GM12865 (cell line): ENCODE measurements at regions not wholly inside any gene's neighbourhood (a gene's known extent, or its start where the extent isn't known, plus 50 kb on each side); places are given as distances from the start of the nearest gene placed in this dataset.

Source experiments
- DNase-seq: peaks from one replicate; pipeline ENCODE4 v3.0.0; 2010; ENCODE audit warnings: low read depth
- H3K4me3 ChIP-seq: 2 replicates; pipeline ENCODE4 v1.5.1; 2011; ENCODE audit warnings: mild to moderate bottlenecking, low read depth, low read length, control low read depth
- TF ChIP-seq, protein P1 (sequence below): IDR thresholded peaks from 2 replicates; pipeline ENCODE4 v1.5.1; 2011; ENCODE audit warnings: low read length, control low read depth, low read depth, inconsistent platforms; ENCODE audit not compliant: insufficient read depth; ENCODE audit errors: missing control alignments

DNA sequence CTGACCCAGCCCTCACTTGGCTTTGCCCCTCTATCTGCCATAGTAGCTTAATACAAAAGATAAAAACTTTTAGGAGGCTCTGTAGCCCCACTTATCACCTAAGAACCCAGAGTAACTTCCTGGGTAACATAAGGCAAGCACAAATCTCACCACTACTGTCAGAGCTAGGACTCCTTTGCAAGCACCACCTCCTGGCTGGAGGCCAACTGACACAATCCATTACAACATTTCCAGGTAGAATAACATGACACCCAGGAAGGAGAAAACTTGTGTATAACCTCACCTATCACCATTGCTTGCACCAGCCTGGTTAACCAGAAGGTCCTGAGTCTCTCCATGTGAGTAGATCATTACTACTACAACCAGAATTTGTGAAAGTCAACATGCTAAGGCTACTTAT, 230.0 kb downstream of the TUSC7 start:
- DNase-seq, result no peak
- TF ChIP-seq, protein P1, sequence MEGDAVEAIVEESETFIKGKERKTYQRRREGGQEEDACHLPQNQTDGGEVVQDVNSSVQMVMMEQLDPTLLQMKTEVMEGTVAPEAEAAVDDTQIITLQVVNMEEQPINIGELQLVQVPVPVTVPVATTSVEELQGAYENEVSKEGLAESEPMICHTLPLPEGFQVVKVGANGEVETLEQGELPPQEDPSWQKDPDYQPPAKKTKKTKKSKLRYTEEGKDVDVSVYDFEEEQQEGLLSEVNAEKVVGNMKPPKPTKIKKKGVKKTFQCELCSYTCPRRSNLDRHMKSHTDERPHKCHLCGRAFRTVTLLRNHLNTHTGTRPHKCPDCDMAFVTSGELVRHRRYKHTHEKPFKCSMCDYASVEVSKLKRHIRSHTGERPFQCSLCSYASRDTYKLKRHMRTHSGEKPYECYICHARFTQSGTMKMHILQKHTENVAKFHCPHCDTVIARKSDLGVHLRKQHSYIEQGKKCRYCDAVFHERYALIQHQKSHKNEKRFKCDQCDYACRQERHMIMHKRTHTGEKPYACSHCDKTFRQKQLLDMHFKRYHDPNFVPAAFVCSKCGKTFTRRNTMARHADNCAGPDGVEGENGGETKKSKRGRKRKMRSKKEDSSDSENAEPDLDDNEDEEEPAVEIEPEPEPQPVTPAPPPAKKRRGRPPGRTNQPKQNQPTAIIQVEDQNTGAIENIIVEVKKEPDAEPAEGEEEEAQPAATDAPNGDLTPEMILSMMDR, result no peak
- H3K4me3 ChIP-seq, result no peak overlapping the region

- no peak for DNase-seq
- H3K4me3 ChIP-seq, result no peak overlapping the region
- TF ChIP-seq, protein P1, result no peak
Observed at GRCh38 chr3:116940719-116941118, 231.1 kb downstream of the TUSC7 start.

DNA sequence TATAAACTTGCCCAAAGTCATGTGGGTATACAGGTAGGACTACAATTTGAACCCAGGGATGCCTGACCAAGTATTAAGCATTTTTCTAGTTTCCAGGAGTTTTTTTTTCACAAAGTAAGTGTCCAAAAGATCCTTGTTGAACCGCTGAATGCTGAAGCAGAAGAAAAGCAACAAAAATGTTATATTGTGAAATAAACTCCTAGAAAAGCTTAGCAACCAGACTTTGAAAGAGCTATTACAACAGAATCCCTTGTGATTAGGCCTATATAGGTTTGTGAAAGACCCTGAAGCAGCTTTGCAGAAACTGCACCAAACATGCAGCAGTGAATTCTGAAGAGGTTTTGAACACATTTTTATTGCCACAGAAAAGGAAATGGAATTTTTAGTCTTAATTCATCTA, 236.8 kb downstream of the TUSC7 start:
- H3K4me3 ChIP-seq, result no peak overlapping the region
- no peak for DNase-seq
- TF ChIP-seq, protein P1, result no peak

DNA sequence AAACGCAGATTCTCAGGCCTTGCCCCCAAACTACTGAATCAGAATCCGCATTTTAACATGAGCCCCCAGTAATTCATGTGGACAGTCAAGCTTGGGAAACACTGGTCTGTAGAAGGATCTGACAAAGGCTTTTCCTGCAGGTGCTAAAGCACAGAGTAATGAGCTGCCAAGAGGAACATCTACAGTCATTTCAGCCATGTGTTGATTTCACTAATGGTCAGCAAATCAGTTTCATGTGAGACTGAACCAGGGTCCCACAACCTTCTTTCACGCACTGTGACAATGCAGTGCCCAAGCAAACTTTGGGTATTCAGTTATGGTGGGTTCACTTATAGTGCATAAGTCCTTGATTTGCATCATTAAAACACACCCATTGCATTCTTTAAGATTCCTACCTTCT, 237.6 kb downstream of the TUSC7 start:
- no peak overlapping the region for H3K4me3 ChIP-seq
- TF ChIP-seq, protein P1, result no peak
- DNase-seq, result peak; percentile 65

DNA sequence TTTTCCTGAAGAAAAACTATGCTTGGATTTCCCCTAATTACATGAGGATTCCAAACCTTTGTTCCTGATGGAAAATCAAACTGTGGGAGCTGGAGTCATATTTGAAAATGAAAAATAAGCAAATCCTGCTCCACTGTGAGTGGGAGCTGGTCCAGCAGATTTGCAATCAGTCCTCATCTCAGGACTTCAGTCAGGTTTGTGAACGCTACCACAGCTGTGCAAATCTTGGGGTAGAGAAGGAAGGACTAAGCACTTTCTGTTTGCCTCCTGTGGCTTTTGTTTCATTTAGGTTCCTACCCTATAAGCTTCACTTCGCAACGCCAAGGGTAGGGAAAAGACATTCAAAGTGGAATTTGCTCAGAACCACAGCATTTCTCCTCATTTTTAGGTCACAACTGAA, 238.2 kb downstream of the TUSC7 start:
- TF ChIP-seq, protein P1, result no peak
- H3K4me3 ChIP-seq, result no peak overlapping the region
- peak; percentile 46 for DNase-seq

DNA sequence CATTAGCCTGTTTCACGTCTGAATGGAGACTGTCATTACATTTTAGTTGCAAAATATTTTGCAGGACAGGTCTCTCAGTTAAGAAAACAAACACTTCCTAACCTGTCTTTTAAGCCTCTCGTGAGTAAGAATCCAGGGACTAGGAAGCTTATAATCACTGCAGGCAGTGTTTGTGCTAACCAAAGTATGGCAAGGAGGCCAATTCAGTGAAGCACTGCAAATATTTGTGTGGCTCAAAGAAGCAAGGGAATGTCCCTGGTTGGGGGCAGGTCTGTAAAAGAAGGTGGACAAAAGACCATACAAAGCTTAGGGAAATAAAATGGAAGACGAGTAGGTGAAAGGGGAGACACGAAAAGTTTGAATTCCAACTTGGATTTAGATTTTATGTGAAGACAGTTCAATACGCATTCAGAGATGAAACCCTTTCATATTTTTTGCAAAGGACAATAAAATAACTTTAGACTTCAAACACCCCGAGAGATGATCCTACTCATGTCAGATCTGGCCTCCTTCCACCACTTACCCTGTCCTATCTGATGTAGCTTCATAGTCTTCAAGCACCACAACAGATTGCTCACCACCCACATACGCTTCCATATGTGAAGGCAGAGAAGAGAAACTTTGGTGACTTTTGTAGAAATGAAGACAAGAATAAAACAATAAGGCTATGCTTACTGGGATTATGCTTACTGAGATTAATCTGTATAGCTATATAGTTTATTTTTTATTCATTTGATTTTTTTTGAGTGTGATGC, 240.9 kb downstream of the TUSC7 start:
- H3K4me3 ChIP-seq, result no peak overlapping the region
- no peak for DNase-seq
- TF ChIP-seq, protein P1, result no peak

DNA sequence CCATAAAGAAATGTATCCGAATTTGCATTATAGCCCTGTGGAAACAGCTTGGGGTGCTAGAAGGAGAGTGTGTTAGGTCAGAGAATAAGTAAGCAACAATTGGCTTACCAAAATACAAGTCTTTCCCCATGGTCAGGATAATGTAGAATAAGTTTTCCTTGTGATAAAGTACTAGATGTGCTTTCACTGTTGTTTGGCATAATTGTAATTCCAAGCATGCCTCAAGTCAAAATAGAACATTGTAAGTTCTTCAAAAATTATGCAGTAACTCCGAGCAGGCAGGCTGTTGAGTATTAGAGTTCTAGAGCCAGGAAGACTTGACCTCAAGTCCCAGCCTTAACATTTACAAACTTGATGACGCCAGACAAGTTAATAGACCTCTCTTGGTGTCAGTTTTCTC, 242.0 kb downstream of the TUSC7 start:
- no peak for DNase-seq
- no peak overlapping the region for H3K4me3 ChIP-seq
- TF ChIP-seq, protein P1, result no peak
